ENCODE measurements at regions not wholly inside any gene's neighbourhood (a gene's known extent, or its start where the extent isn't known, plus 50 kb on each side); places are given as distances from the start of the nearest gene placed in this dataset.

GRCh38 chr13:34162544-34162933 lies 344.6 kb downstream of the RFC3 start:
- POLR2A ChIA-PET (ENCODE audit: unreplicated experiment): no interaction called here
- DNase-seq: no peak
- no peaks in the 10 kb centered on the region; the same call in 1 of the 2 replicates for H3K9me3 ChIP-seq (ENCODE audit: insufficient read depth, low read depth)
- H3K36me3 ChIP-seq (ENCODE audit: low read depth): no peaks in the 10 kb centered on the region
- no peaks in the 10 kb centered on the region for H3K27me3 ChIP-seq (ENCODE audit: insufficient read depth, low read depth)
- peak overlapping the region; percentile 29; the same call in 1 of the 2 replicates for H3K4me2 ChIP-seq
- intact Hi-C loops (cut with micrococcal nuclease; ENCODE audit: unreplicated experiment): no loop called here
- no peaks in the 10 kb centered on the region for H3K9me2 ChIP-seq (ENCODE audit: insufficient read depth)
- BruUV-seq (replicated peaks): no TSS peak
- peak overlapping the region; percentile 58 for H3K27ac ChIP-seq
- H2AFZ ChIP-seq: peak overlapping the region; percentile 31; the same call in 1 of the 2 replicates
- TF ChIP-seq EZH2 (IDR thresholded peaks at IDR 0.05; ENCODE audit: low read depth): no peak
- TF ChIP-seq, protein P1, sequence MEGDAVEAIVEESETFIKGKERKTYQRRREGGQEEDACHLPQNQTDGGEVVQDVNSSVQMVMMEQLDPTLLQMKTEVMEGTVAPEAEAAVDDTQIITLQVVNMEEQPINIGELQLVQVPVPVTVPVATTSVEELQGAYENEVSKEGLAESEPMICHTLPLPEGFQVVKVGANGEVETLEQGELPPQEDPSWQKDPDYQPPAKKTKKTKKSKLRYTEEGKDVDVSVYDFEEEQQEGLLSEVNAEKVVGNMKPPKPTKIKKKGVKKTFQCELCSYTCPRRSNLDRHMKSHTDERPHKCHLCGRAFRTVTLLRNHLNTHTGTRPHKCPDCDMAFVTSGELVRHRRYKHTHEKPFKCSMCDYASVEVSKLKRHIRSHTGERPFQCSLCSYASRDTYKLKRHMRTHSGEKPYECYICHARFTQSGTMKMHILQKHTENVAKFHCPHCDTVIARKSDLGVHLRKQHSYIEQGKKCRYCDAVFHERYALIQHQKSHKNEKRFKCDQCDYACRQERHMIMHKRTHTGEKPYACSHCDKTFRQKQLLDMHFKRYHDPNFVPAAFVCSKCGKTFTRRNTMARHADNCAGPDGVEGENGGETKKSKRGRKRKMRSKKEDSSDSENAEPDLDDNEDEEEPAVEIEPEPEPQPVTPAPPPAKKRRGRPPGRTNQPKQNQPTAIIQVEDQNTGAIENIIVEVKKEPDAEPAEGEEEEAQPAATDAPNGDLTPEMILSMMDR (conservative IDR thresholded peaks at IDR 0.05): no peak
- peaks cover 4% of the 10 kb centered on the region for H3F3A ChIP-seq (ENCODE audit: insufficient read depth, low read depth)
- H4K20me1 ChIP-seq (ENCODE audit: insufficient read depth): no peaks in the 10 kb centered on the region
- H3K4me1 ChIP-seq (replicated peaks; ENCODE audit: insufficient read depth): peaks cover 27% of the 10 kb centered on the region
- CTCF ChIA-PET: interaction anchor here (0.5 kb wide), 1 partner anchor 224 kb away, joined by 4 read pairs; no protein-coding TSS in a partner anchor
- no peaks in the 10 kb centered on the region for H3K79me2 ChIP-seq (ENCODE audit: low read depth)
- no peak overlapping the region for H3K4me3 ChIP-seq

DNA sequence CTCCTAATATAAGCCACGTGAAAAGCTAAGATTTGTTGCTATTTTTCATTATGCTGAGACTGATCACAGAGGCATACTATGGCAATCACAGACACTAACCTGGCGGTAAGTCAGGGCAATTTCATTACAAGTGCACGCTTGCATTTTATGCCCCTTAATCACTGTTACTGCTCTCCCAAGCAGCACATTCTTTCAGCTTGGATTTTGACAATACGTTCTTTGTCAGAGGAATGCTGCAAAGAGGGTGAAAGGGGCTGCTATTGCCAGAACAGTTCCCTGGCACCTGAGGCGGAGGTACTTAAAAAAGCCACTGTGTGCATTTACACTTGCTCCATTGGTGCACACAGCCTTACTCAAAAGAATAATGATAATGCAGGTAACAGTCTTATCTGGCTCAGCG lies 346.6 kb downstream of the RFC3 start:
- CTCF ChIA-PET: no interaction called here
- intact Hi-C loops (cut with micrococcal nuclease; ENCODE audit: unreplicated experiment): no loop called here
- Histone ChIP-seq H3K4me3 (no peak overlapping the region), H3F3A (ENCODE audit: insufficient read depth, low read depth) (no peaks in the 10 kb centered on the region; the same call in 1 of the 2 replicates), H3K36me3 (ENCODE audit: low read depth) (no peaks in the 10 kb centered on the region), H3K4me1 (replicated peaks; ENCODE audit: insufficient read depth) (peaks cover 21% of the 10 kb centered on the region), H3K27me3 (ENCODE audit: insufficient read depth, low read depth) (no peaks in the 10 kb centered on the region), H3K79me2 (ENCODE audit: low read depth) (no peaks in the 10 kb centered on the region), H2AFZ (no peak overlapping the region), H3K9me2 (ENCODE audit: insufficient read depth) (no peaks in the 10 kb centered on the region), H4K20me1 (ENCODE audit: insufficient read depth) (no peaks in the 10 kb centered on the region), H3K27ac (no peak overlapping the region), H3K9me3 (ENCODE audit: insufficient read depth, low read depth) (no peaks in the 10 kb centered on the region), H3K4me2 (no peak overlapping the region)
- POLR2A ChIA-PET (ENCODE audit: unreplicated experiment): no interaction called here
- BruUV-seq (replicated peaks): no TSS peak
- no peak for DNase-seq
- TF ChIP-seq, protein P1 (conservative IDR thresholded peaks at IDR 0.05): no peak

DNA sequence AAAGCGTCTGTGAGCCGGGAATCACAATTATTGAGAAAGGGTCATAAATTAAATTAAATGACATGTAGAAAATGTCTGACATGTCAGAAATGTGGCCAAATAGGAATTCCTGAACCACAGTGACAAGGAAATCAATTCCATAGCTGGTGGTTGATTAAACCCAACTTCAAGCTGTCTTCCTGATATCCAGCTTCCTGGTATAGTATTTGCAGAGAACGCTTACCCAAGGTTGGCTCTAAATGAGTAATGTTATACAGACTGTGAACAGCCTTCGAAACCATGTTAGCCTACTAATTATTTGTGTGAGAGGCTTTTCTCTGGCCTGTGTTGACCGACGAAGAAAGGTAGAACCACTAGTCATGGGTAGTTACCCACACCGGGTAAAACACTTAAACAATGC lies 347.2 kb downstream of the RFC3 start:
- Histone ChIP-seq H3K27me3 (ENCODE audit: insufficient read depth, low read depth) (no peaks in the 10 kb centered on the region), H3K79me2 (ENCODE audit: low read depth) (no peaks in the 10 kb centered on the region), H3K4me3 (no peak overlapping the region), H4K20me1 (ENCODE audit: insufficient read depth) (no peaks in the 10 kb centered on the region), H3K9me3 (ENCODE audit: insufficient read depth, low read depth) (no peaks in the 10 kb centered on the region), H3K4me2 (no peak overlapping the region), H3K36me3 (ENCODE audit: low read depth) (no peaks in the 10 kb centered on the region), H2AFZ (no peak overlapping the region), H3K9me2 (ENCODE audit: insufficient read depth) (no peaks in the 10 kb centered on the region), H3F3A (ENCODE audit: insufficient read depth, low read depth) (no peaks in the 10 kb centered on the region; the same call in 1 of the 2 replicates), H3K27ac (no peak overlapping the region), H3K4me1 (replicated peaks; ENCODE audit: insufficient read depth) (peaks cover 21% of the 10 kb centered on the region)
- DNase-seq: no peak
- CTCF ChIA-PET: no interaction called here
- POLR2A ChIA-PET (ENCODE audit: unreplicated experiment): no interaction called here
- TF ChIP-seq EZH2 (IDR thresholded peaks at IDR 0.05; ENCODE audit: low read depth): no peak
- TF ChIP-seq, protein P1 (conservative IDR thresholded peaks at IDR 0.05): no peak
- intact Hi-C loops (cut with micrococcal nuclease; ENCODE audit: unreplicated experiment): no loop called here
- BruUV-seq (replicated peaks): no TSS peak
